HG02678 (cell line): ENCODE measurements at regions not wholly inside any gene's neighbourhood (a gene's known extent, or its start where the extent isn't known, plus 50 kb on each side); places are given as distances from the start of the nearest gene placed in this dataset.
"Not testable (repeated sequence)": the region's sequence is repeated elsewhere in the genome, so short reads cannot be mapped to it uniquely, and the experiment has no call there.

Experiments used
- ATAC-seq: cut with Tn5 transposase; IDR thresholded peaks from one replicate; pipeline ENCODE4 v1.9.1; 2021; ENCODE audit warnings: mild to moderate bottlenecking, moderate library complexity; ENCODE audit not compliant: unreplicated experiment

DNA sequence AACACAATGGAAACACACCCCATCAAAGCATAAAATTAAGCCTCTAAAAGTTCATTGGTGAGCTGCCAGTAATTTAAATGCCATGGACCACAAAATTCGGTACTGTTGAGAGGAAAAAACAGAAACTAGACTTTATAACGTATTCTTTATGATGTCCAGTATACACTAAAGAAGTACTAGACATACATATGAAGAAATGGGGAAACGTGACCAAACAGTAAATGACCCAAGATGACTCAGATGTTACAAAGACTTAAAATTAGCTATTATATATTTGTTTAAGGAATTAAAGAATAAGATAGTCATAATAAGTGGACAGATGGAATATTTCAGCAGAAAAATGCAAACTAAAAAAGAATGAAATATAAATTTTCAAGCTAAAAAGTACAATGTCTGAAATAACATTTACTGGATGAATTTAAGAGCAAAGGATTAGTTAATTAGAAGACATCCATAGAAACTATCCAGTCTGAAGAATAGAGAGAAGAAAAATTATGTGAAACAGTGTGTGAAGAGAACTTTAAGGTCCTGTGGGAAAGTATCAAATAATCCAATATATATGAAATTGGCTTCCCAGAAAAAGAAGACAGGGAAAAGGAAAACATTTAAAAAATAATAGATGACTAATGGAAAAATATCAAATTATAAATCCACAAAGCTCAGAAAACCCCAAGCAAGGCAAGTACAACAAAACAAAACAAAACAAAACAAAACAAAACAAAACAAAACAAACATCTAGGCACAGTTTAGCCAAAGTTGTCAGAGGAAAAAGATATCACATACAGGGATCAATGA, 69.4 kb downstream of the SAMD9 start:
- peak; percentile 30 for ATAC-seq

DNA sequence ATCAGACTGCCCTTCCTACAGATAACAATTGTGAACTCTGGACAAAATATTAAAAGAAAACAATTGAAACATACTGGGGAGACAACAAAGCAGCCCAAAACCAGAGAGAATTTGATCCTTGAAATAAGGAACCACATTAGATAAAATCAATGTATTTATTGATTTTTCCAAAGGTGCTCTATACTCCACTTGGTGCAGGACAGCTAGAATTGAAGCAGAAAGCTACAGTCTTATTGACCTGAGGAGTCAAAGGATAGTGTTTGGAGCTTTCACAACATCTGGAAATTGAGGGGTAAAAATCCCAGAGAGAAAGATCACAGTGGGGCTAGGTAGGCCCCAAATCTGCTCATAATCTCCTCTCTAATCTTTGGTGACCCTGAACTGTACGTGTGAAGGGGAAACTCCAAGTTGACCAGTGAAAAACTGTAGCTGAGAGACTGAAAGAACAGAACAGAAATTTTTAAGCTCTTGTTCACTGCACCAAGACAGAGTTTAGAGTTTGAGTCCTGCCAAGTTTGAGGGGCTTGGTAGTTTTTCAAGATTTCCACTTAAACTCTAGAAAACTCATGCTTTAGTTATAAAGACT, 70.2 kb downstream of the SAMD9 start:
- peak; percentile 65 for ATAC-seq

DNA sequence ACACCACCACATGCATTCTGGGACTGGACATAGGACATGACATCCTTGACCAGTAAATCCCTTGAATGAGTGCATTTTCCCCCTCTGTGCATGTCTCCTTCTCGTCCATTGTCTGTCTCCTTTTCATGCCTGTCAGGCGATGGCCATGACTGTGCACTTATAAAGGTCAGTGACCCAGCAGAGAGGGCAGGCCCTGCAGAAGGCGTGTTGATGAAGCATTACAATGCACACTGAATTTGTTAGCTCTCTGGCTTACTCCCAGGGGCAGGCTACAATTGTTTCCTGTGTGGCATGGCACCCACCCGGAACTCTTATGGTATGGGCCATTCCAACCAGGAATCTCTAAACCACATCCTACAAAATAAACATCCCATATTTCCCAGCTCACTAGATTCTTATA, 71.1 kb downstream of the SAMD9 start:
- no peak for ATAC-seq

DNA sequence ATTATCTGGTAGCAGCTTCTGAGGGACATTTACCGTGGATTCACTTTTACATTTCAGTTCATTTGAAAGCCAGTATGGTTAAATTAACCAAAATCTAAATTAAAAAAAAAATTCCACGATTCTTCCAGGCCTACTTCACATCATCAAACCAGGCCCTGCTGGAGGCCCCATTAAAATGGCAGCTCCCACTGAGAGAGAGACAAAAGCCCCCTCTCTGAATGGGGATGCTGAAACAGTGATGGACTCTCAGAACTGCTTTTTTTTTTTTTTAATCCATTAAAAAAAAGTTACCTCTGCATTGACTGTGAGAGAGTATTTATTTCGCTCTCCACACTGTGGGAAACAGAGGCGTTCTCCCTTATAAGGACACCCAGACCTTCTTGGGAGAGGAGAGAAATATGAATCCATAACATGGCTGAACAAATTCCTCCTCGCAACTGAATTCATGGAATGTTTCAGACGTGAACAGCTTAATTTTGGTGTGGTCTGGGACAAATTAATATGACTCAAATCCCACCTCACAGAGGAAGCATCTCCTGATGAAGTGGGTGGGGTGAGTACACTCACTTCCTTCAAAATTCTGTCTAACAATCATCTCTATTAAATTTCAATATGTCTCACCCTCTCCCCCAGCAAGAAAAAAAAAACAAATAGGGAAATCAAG, 73.5 kb downstream of the SAMD9 start:
- ATAC-seq, result no peak

DNA sequence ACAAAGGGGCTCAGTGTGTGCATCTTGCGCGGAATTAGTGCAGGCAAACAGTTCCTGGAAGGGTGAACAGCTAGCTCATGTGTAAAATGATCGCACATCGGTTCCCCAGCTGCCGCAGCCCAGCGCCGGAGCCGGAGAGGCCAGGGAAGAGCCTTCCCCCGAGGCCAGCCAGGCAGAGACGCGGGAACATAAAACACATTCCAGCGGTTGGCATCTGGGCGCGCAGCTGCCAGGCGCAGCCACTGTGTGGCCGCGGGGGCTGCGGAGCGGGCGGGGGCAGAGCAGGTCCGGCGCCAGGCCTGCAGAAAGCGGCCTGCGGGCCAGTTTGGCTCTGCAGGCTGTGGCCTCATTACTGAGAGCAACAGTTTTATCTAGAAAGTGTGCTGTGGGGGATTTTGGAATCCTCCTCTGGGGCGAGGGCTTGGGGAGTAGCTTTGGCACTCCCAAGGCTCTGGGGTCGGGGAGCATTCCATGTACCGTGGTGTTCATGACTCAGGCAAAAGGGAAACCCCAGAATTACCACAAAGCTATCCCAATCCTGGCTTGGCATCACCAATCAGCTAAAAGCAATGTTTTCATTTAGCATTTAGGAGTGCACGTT, 74.3 kb downstream of the SAMD9 start:
- no peak for ATAC-seq

DNA sequence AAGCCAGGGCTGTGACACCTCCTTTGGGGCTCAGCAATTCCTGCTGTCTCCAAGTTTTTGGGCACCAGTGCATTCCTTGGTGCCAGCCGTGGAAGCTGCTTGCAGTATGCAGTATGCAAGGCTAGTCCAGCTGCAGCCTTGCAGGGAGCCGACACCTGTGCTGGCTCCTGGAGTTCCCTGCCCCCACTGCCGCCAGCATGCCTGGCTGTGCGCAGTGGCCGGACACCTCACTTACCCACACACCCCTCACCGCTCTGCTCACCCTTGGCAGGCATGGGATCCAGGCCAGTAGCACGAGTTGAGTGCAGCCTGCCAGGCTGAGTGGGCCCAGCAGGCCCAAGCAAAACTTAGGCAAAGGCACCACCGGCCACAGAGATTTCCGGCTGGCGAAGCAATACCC, 77.4 kb downstream of the SAMD9 start:
- no peak for ATAC-seq

DNA sequence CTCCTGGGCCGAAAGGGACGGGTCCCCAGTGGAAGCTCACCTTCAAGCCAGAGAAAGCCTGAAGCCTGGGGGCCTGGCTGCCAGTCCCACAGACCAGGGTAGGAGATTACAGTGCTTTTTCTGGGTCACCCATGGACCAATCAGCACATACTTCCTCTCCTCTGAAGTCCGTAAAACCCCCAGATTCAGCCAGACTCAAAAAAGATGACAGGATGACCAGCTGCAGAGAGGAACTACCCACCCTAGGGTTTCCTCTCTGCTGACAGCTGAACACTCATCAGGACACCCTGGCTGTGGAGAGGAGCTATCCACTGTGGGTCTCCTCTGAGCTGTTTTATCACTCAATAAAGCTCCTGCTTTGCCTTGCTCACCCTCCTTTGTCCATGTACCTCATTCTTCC, 78.0 kb downstream of the SAMD9 start:
- ATAC-seq, result no peak

DNA sequence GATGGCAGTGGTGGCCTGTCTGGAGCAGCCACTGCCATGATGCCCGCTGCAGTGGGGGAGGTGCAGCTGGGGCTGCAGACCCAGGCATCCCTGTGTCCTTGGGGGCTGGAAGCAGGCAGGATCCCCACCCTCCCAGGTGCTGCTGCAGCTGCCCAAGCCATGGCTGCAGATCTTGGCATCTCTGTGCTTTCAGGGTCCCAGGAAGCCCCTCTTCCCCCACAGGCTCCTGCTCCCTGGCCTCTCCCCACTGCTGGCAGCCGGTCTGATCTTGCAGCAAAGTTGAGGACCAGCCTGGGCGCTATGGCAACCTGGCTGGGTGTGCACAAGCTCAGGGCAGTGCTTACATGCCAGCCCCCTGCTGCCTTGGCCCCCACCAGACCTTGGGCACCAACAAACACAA, 78.5 kb downstream of the SAMD9 start:
- ATAC-seq, result no peak

DNA sequence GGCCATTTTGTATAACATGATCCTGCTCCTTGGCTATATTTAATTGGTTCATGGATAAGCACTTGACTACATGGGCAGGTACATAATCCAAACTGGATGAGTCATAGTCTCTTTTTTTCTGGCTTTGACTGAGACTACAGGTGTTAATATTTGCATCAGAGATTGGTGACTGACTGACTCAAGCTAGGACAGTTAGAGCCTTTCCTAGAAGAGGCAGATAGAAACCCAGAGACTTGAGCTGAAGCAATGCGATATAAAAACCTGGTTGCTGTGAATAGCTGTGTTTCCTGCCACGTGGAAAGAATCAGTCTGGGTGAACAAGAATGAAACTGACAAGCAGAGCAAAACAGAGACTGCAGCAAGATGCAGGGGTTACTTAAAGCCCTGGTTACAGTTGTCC, 81.0 kb downstream of the SAMD9 start:
- peak; percentile 90 for ATAC-seq

DNA sequence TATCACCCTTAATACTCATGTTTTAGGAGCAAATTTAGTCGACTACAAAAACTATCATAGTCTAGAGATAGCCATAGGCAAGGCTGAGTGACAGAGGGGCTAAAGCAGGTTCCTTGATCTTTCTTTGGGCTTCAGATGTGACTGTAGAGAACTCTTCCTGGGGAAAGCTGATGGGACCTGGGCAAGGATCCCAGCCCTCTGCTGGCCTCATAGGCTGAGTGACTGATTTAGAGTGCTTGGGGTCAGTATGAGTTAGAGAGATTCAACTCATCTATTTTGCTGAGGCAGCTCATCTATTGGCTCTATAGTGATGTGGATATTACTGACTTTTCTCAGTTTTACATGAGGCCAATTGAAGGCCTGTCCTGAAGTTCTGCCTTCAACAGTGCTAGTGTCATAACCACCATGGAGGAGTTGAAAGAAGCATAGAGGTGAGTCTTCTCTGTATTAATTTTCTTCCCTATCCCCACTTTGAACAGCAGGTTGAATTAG, 81.6 kb downstream of the SAMD9 start:
- no peak for ATAC-seq

DNA sequence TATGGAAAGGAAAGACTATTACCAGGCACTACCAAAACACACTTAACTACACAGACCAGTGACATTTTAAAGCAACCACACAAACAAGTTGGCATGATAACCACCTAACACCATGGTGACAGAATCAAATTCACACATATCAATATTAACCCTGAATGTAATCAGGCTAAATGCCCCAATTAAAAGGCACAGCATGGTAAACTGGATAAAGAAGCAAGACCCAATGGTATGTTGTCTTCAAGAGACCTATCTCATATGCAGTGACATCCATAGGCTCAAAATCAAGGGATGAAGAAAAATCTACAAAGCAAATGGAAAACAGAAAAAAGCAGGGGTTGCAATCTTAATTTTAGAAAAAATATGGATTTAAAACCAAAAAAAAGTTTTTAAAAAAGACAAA, 86.0 kb downstream of the SAMD9 start:
- ATAC-seq, result no peak

DNA sequence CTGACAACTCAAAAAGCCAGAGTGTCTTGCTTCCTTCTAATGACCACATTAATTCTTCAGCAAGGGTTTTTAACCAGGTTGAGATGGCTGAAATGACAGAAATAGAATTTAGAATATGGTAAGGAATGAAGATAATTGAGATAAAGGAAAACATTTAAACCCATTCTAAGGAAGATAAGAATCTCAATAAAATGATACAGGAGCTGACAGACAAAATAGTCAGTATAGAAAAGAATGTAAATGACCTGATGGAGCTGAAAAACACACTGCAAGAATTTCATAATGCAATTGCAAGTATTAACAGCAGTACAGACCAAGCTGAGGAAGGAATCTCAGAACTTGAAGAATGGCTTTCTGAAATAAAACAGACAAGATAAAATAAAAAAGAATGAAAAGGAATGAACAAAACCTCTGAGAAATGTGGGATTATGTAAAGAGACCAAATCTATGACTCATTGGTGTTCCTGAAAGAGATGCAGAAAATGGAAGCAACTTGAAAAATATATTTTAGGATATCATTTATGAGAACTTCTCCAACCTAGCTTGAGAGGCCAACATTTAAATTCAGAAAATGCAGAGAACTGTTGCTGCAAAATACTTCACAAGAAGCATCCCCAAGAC, 87.1 kb downstream of the SAMD9 start:
- ATAC-seq, result no peak

DNA sequence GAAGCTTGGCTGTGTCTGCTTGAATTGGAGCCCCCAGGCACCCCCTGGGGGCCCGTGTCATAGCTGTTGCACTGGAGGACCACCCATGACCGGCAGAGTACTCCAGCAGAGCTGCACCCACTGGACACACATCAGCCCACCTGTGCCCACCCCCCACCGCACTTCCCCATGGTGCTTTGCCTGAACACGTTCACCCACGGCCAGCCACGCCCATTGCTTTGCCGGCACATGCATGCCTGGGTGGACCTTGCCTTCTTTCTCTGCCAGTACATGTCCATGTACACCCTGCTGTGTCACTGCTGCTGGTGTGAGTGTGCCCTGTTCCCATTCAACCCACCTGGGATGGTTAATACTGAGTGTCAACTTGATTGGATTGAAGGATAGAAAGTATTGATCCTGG, 88.7 kb downstream of the SAMD9 start:
- ATAC-seq, result no peak

DNA sequence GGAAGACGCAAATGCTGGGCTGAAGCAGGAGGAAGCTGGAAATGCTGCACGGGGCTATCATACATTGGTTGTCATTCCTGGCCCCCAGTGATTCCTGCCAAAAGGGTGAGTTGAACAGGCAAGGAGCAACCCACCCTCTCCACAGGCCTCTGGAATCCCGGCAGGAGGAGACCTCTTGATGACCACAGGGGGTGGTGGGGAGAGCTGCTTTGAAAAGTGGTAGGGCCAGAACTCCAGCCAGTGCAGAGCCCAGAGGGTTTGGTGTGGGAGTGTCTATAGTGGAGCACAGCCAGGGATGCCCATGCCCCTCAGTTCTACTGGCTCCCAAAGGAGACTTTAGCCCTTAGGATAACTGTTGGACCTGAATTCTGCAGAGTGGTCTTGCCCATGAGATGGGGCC, 89.2 kb downstream of the SAMD9 start:
- no peak for ATAC-seq

DNA sequence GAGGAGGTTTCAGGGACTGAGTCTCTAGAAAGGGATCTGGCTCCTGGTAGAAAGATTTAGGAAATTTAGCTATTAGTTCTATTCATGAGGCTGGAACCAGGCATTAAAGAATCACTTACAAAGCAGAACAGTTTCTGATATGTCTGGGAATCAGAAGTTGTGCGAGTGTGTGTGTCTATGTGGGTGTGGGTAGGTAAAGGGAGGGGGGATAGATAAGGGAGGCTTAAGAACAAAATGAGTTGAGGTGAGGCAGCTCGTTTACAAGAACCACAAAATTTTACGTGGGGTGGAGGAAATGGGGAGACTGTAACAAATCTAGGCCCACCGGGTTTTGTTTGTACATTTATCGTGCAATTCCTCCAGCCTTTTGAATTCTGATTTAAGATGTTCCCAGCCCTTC, 90.7 kb downstream of the SAMD9 start:
- ATAC-seq, result no peak

DNA sequence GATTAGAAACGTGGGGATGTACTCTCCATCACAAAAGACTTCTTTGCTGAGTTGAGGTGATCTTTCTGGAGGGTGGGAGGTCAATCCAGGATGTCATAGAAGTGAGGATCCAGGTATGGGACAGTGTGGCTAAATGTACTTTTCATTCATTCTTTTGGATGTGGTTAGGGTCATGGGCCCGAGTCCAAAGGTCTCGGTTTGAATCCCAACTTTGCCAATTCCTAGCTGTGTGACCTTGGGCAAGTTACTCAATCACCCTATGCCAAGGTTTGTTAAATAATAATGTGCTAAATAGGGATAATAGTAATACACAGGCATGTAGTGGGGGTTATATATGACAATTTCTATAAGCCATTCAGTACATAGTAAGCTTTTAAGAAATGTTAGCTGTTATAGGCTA, 91.4 kb downstream of the SAMD9 start:
- ATAC-seq, result no peak

DNA sequence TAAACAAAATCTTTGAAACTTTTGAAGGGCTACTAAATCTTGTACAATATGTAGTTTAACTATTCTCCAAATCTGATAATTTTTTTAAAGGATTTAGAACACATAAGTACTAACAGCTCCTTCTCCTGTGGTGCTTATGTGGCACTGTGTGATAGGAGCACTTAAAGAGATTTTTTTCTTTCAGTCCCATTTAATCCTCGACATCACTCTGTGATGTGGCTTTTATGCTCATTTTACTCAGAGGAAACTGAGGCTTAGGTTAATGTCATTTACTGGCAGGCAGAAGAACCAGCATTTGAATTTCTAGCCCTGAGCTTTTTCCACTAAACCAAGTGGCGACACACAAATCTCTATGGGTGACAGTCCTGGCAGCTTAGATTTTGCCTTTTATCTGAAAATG, 92.4 kb downstream of the SAMD9 start:
- no peak for ATAC-seq

DNA sequence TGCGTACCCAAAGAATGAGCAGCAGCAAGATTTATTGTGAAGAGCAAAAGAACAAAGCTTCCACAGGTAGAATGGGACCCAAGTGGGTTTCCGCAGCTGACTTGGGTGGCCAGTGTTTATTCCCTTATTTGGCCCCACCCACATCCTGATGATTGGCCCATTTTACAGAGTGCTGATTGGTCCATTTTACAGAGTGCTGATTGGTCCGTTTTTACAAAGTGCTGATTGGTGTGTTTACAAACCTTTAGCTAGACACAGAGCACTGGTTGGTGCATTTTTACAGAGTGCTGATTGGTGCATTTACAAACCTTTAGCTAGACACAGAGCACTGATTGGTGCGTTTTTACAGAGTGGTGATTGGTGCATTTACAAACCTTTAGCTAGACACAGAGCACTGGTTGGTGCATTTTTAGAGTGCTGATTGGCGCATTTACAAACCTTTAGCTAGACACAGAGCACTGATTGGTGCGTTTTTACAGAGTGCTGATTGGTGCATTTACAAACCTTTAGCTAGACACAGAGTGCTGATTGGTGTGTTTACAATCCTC, 94.8 kb downstream of the SAMD9 start:
- ATAC-seq, result not testable (repeated sequence)

DNA sequence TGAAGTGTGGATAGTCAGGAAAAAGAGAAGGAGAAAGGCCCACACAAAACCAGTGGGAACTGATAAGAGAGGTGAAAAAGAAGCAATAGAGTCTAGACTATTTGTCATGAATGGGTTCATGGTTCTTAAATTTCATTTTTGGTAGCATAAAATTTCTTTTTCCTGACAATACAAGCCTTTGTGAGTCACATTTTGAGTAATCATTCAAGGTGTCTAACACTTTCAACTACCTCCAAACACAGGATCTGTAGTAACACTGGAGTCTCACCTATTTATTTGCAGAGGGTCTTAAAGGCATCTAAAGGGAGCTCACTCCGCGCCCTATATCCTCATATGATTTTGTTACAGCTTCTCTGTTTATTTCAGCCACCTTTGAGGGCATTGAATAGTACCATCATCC, 96.0 kb downstream of the SAMD9 start:
- ATAC-seq, result no peak

DNA sequence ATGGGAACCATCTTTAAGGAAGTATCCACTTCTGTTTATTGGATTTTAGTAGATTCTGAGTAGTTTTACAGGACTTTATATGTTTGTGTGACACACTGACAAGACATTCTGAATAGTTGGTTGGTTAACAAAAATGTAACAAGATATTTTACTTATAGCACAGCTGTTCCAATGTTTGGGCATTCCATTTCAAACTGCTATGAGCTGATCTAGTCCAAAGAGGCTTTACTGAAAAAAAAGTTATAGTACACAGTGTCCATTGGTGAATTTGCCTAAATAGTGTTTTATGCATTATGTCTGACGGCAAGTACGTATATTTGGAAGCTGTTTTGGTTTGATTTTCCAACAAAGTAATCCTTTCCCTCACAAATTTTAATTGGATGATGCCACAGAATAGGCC, 99.1 kb downstream of the SAMD9 start:
- ATAC-seq, result no peak
